H1 (cell line): ENCODE measurements at regions not wholly inside any gene's neighbourhood (a gene's known extent, or its start where the extent isn't known, plus 50 kb on each side); places are given as distances from the start of the nearest gene placed in this dataset.

ENCODE experiments used
- CEBPB ChIP-seq: IDR thresholded peaks from 2 replicates; pipeline ENCODE4 v1.6.1; 2012; ENCODE audit warnings: low read depth, low read length
- CTCF ChIP-seq, 3 experiments: IDR thresholded peaks; 1 replicate in 2 of 3; 2 replicates in 1 of 3; pipeline versions ENCODE4 v1.5.1 to v1.6.1; 2011; ENCODE audit warnings: low read length in 3 of 3, mild to moderate bottlenecking in 3 of 3, inconsistent platforms in 2 of 3, low read depth in 1 of 3, moderate library complexity in 1 of 3; ENCODE audit not compliant: insufficient read depth in 1 of 3; ENCODE audit errors: control extremely low read depth in 1 of 3
- EGR1 ChIP-seq: IDR thresholded peaks from 2 replicates; pipeline ENCODE4 v1.6.1; 2011; ENCODE audit warnings: low read depth, low read length, borderline replicate concordance
- HDAC6 ChIP-seq: IDR thresholded peaks from one replicate; pipeline ENCODE4 v1.7.1; 2012; ENCODE audit warnings: low read depth, mild to moderate bottlenecking, inconsistent platforms, low read length, moderate library complexity
- JUND ChIP-seq: IDR thresholded peaks from 2 replicates; pipeline ENCODE4 v1.6.1; 2011; ENCODE audit warnings: mild to moderate bottlenecking, improper control_type of control experiment, low read length
- NRF1 ChIP-seq: IDR thresholded peaks from 2 replicates; pipeline ENCODE4 v1.6.1; 2011; ENCODE audit warnings: mild to moderate bottlenecking, low read depth, low read length, improper control_type of control experiment
- PHF8 ChIP-seq: fragments of 200-600 bp; sonication (generic); conservative IDR thresholded peaks from 2 replicates; pipeline ENCODE4 v1.7.1; 2012; ENCODE audit warnings: low read depth, mild to moderate bottlenecking, inconsistent platforms, low read length, moderate library complexity
- POLR2A ChIP-seq, 2 experiments: IDR thresholded peaks; 1 replicate in 1 of 2; 2 replicates in 1 of 2; pipeline ENCODE4 v1.6.1; 2011; ENCODE audit warnings: low read depth in 2 of 2, low read length in 2 of 2, mild to moderate bottlenecking in 2 of 2; ENCODE audit errors: control extremely low read depth in 1 of 2
- POLR2AphosphoS5 ChIP-seq: IDR thresholded peaks from 2 replicates; pipeline ENCODE4 v1.6.1; 2011; ENCODE audit warnings: low read depth, low read length
- RAD21 ChIP-seq, 2 experiments: IDR thresholded peaks in 1 of 2; conservative IDR thresholded peaks in 1 of 2; 2 replicates each; pipeline ENCODE4 v1.6.1; 2011; ENCODE audit warnings: low read depth in 2 of 2, low read length in 2 of 2, improper control_type of control experiment in 1 of 2, inconsistent platforms in 1 of 2, mild to moderate bottlenecking in 1 of 2, moderate library complexity in 1 of 2
- TBP ChIP-seq: IDR thresholded peaks from 2 replicates; pipeline ENCODE4 v1.6.1; 2011; ENCODE audit warnings: low read depth, low read length, improper control_type of control experiment
- TCF12 ChIP-seq: IDR thresholded peaks from 2 replicates; pipeline ENCODE4 v1.6.1; 2011; ENCODE audit warnings: low read depth, mild to moderate bottlenecking, low read length
- TF ChIP-seq, protein P1 (sequence below): IDR thresholded peaks from 2 replicates; pipeline ENCODE4 v1.6.1; 2012; ENCODE audit warnings: inconsistent platforms
- TF ChIP-seq, protein P2 (sequence below): IDR thresholded peaks from 2 replicates; pipeline ENCODE4 v1.6.1; 2011; ENCODE audit warnings: low read depth, mild to moderate bottlenecking, low read length; ENCODE audit not compliant: insufficient read depth

- TF ChIP-seq NRF1: no peak
- TF ChIP-seq CTCF (IDR thresholded peaks at IDR 0.05; ENCODE audit: control extremely low read depth in 1 of 3, insufficient read depth in 1 of 3, low read depth in 1 of 3, low read length in 3 of 3): no peak
- TF ChIP-seq PHF8: no peak
- TF ChIP-seq POLR2AphosphoS5: no peak
- TF ChIP-seq, protein P1, sequence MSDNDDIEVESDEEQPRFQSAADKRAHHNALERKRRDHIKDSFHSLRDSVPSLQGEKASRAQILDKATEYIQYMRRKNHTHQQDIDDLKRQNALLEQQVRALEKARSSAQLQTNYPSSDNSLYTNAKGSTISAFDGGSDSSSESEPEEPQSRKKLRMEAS: no peak
- no peak for TF ChIP-seq RAD21 (IDR thresholded peaks at IDR 0.05 in 1 of 2, conservative IDR thresholded peaks at IDR 0.05 in 1 of 2; ENCODE audit: low read depth in 2 of 2, low read length in 2 of 2)
- no peak for TF ChIP-seq HDAC6
- TF ChIP-seq POLR2A (IDR thresholded peaks at IDR 0.05; ENCODE audit: control extremely low read depth in 1 of 2, low read depth in 2 of 2, low read length in 2 of 2): no peak
- TF ChIP-seq TBP: no peak
- no peak for TF ChIP-seq CEBPB
- no peak for TF ChIP-seq TCF12
- TF ChIP-seq EGR1: no peak
- TF ChIP-seq JUND: no peak
- TF ChIP-seq, protein P2, sequence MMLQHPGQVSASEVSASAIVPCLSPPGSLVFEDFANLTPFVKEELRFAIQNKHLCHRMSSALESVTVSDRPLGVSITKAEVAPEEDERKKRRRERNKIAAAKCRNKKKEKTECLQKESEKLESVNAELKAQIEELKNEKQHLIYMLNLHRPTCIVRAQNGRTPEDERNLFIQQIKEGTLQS: no peak
Observed at GRCh38 chrX:75997692-75998091, 175.2 kb upstream of the PBDC1 start.
